ENCODE measurements at regions not wholly inside any gene's neighbourhood (a gene's known extent, or its start where the extent isn't known, plus 50 kb on each side); places are given as distances from the start of the nearest gene placed in this dataset.
A peak's percentile ranks its signal among the peaks of the same experiment; 100 is the strongest.

DNA sequence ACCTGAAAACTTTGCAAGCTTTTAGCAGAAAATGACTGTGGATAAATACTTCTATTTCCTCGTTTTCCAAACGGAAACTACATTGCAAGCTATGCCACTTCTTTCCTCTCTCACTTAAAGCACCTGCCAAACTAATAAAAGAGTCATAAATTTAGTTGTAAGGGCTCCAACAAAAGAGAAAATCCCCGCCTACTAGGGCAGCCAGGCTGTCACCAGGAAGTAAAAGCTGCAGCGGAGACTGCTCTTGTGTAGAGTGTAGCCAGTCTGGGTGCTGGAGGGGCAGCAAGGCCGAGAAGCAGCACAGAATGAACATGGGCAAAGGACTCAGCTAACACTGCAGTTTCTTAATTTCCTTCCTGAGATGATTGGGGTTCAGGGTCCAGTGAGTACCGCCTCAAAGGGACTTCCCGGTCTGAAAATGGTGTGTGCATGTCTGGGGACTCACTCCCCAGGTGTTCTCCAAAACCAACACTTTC lies 89.3 kb upstream of the MAML3 start:
- no peak for DNase-seq (ENCODE audit: low spot score)
- Histone ChIP-seq H3K27ac (peak overlapping the region; percentile 3 to 45), H3K4me1 (ENCODE audit: control insufficient read depth in 1 of 2, low read depth in 2 of 2) (peaks cover 13 to 26% of the 10 kb centered on the region in 2 donors), H3K36me3 (no peaks in the 10 kb centered on the region), H3K27me3 (replicated peaks; ENCODE audit: insufficient read depth) (no peaks in the 10 kb centered on the region), H3K4me3 (peak overlapping the region; percentile 37), H3K9me3 (no peaks in the 10 kb centered on the region)
- ATAC-seq (ENCODE audit: insufficient number of reproducible peaks, low FRiP score, low read depth): no peak
- TF ChIP-seq, protein P1, sequence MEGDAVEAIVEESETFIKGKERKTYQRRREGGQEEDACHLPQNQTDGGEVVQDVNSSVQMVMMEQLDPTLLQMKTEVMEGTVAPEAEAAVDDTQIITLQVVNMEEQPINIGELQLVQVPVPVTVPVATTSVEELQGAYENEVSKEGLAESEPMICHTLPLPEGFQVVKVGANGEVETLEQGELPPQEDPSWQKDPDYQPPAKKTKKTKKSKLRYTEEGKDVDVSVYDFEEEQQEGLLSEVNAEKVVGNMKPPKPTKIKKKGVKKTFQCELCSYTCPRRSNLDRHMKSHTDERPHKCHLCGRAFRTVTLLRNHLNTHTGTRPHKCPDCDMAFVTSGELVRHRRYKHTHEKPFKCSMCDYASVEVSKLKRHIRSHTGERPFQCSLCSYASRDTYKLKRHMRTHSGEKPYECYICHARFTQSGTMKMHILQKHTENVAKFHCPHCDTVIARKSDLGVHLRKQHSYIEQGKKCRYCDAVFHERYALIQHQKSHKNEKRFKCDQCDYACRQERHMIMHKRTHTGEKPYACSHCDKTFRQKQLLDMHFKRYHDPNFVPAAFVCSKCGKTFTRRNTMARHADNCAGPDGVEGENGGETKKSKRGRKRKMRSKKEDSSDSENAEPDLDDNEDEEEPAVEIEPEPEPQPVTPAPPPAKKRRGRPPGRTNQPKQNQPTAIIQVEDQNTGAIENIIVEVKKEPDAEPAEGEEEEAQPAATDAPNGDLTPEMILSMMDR (IDR thresholded peaks at IDR 0.05): no peak

- H3K27me3 ChIP-seq (replicated peaks; ENCODE audit: insufficient read depth): no peaks in the 10 kb centered on the region
- ATAC-seq (ENCODE audit: insufficient number of reproducible peaks, low FRiP score, low read depth) (no peak), DNase-seq (ENCODE audit: low spot score) (no peak)
- H3K36me3 ChIP-seq: no peaks in the 10 kb centered on the region
- TF ChIP-seq, protein P1 (IDR thresholded peaks at IDR 0.05): no peak
- peak overlapping the region; percentile 41 to 45 for H3K27ac ChIP-seq
- peak overlapping the region; percentile 37 for H3K4me3 ChIP-seq
- no peaks in the 10 kb centered on the region for H3K9me3 ChIP-seq
- peaks cover 20 to 33% of the 10 kb centered on the region in 2 donors for H3K4me1 ChIP-seq (ENCODE audit: control insufficient read depth in 1 of 2, low read depth in 2 of 2)
These were observed 88.6 kb upstream of the MAML3 start for GRCh38 chr4:140242357-140243277.

DNA sequence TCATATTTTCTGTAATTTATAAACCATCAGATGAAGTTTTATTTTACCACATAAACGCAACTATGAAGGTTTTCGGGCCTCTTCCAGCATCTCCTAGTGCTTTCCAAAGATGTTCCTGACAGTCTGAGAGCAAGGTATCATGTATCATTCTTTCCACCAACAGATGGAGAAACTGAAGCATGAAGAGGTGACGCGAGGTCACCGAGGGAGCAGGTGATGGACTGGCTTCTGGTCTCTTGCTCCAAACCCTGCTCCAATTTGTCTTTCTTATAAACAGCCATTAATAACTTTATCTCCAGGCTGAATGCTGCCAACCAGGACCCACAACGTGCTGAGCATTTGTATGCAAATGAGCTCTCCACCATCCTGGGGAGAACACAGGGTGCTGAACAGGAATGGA lies 86.3 kb upstream of the MAML3 start:
- DNase-seq (ENCODE audit: low spot score) (no peak), ATAC-seq (ENCODE audit: insufficient number of reproducible peaks, low FRiP score, low read depth) (no peak)
- H3K27me3 ChIP-seq (replicated peaks; ENCODE audit: insufficient read depth): no peaks in the 10 kb centered on the region
- no peak overlapping the region for H3K4me3 ChIP-seq
- peaks cover 27 to 44% of the 10 kb centered on the region in 2 donors for H3K4me1 ChIP-seq (ENCODE audit: control insufficient read depth in 1 of 2, low read depth in 2 of 2)
- no peak overlapping the region for H3K27ac ChIP-seq
- no peaks in the 10 kb centered on the region for H3K36me3 ChIP-seq
- TF ChIP-seq, protein P1 (IDR thresholded peaks at IDR 0.05): no peak
- no peaks in the 10 kb centered on the region for H3K9me3 ChIP-seq

DNA sequence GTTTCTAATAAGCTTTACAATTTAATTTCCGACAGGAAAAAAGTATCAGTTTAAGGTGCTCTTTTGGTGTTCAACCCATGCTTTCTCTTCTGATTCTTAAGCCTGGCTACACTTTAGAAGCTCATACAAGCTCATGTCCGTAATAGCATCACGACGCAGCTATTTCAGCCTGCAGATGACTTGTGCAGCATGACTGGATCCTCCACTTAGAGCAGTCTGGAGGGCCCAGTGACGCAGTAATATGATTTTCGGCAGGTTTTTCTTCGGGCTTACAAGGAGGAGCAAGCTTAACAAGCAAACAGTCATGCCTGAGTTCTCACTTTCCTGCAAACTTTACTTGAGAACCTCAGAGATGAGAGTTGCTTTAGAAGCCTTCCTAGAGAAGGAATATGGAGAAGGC lies 85.3 kb upstream of the MAML3 start:
- ATAC-seq (ENCODE audit: insufficient number of reproducible peaks, low FRiP score, low read depth) (no peak), DNase-seq (ENCODE audit: low spot score) (no peak)
- Histone ChIP-seq H3K27me3 (replicated peaks; ENCODE audit: insufficient read depth) (no peaks in the 10 kb centered on the region), H3K36me3 (no peaks in the 10 kb centered on the region), H3K4me1 (ENCODE audit: control insufficient read depth in 1 of 2, low read depth in 2 of 2) (peaks cover 27 to 44% of the 10 kb centered on the region in 2 donors), H3K9me3 (no peaks in the 10 kb centered on the region), H3K27ac (peak overlapping the region in 1 of 2 donors; percentile 64), H3K4me3 (no peak overlapping the region)
- TF ChIP-seq, protein P1 (IDR thresholded peaks at IDR 0.05): no peak

- ATAC-seq (ENCODE audit: insufficient number of reproducible peaks, low FRiP score, low read depth) (peak; percentile 84), DNase-seq (ENCODE audit: low spot score) (peak; percentile 79)
- no peaks in the 10 kb centered on the region for H3K9me3 ChIP-seq
- H3K27ac ChIP-seq: peak overlapping the region; percentile 64 to 78
- TF ChIP-seq, protein P1 (IDR thresholded peaks at IDR 0.05): no peak
- peaks cover 27 to 44% of the 10 kb centered on the region in 2 donors for H3K4me1 ChIP-seq (ENCODE audit: control insufficient read depth in 1 of 2, low read depth in 2 of 2)
- peak overlapping the region; percentile 49 for H3K4me3 ChIP-seq
- H3K27me3 ChIP-seq (replicated peaks; ENCODE audit: insufficient read depth): no peaks in the 10 kb centered on the region
- H3K36me3 ChIP-seq: no peaks in the 10 kb centered on the region
These were observed 84.5 kb upstream of the MAML3 start for GRCh38 chr4:140238351-140239056.
